ENCODE measurements at regions not wholly inside any gene's neighbourhood (a gene's known extent, or its start where the extent isn't known, plus 50 kb on each side); places are given as distances from the start of the nearest gene placed in this dataset.

DNA sequence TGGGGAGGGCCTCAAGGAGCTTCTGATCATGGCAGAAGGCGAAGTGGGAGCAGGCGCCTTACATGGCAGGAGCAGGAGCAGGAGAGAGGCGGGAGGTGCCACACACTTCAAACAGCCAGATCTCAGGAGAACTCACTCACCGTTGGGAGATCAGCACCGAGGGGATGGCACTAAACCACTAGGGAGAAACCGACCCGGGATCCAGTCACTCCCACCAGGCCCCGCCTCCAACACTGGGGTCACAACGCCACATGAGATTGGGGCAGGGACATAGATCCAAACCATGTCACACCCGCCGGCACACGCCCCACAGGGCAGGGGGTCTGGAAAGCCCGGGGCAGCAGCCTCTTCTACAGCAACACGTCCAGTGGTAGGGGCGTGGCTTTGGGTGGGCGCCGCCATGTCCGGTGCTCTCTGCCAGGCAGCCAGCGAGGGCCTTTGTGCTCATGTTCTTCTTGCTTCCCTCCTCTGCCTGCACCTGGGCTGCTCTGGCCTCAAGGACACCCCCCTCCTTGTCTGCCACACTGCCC lies 233.8 kb upstream of the SHH start:
- Histone ChIP-seq H3K36me3 (replicated peaks in 1 of 2; ENCODE audit: control insufficient read depth in 1 of 2, insufficient read depth in 2 of 2, low read length in 2 of 2) (no peaks in the 10 kb centered on the region), H3K9ac (ENCODE audit: insufficient read depth, low read depth, low read length) (no peak overlapping the region), H3K4me1 (ENCODE audit: insufficient read depth, low read length) (no peaks in the 10 kb centered on the region), H3K9me3 (ENCODE audit: low read length) (no peaks in the 10 kb centered on the region), H3K4me3 (replicated peaks in 1 of 3; ENCODE audit: insufficient read depth in 1 of 3, low read depth in 2 of 3, low read length in 3 of 3) (no peak overlapping the region), H3K79me2 (ENCODE audit: insufficient read depth, low read length) (no peaks in the 10 kb centered on the region), H3K27ac (ENCODE audit: extremely low read length, insufficient read depth, low read length) (no peak overlapping the region), H3K4me2 (ENCODE audit: low read depth, low read length) (no peak overlapping the region), H4K20me1 (ENCODE audit: insufficient read depth, low read length) (peaks cover 2% of the 10 kb centered on the region; the same call in 1 of the 2 replicates), H3K27me3 (ENCODE audit: control insufficient read depth in 1 of 2, insufficient read depth in 2 of 2, low read length in 2 of 2) (peaks cover 7 to 64% of the 10 kb centered on the region in 2 experiments), H2AFZ (ENCODE audit: low read length) (no peak overlapping the region)
- WGBS (ENCODE audit: low lambda C conversion rate) = 47% methylated on average over 4 of the region's 19 CpGs
- intact Hi-C loops (cut with micrococcal nuclease; ENCODE audit: unreplicated experiment) (no loop called here), in situ Hi-C loops (cut with HindIII; ENCODE audit: extremely low pct_ligation_motif_present, low pct_unique_long_range_greater_than_20kb) (no loop called here)
- no TSS peak for BruUV-seq (replicated peaks)
- TF ChIP-seq KMT2B (CRISPR knock-in tag; IDR thresholded peaks at IDR 0.05) (no peak), JUND (CRISPR knock-in tag; IDR thresholded peaks at IDR 0.05) (no peak), ZNF746 (CRISPR knock-in tag; IDR thresholded peaks at IDR 0.05) (no peak), NFE2L1 (CRISPR knock-in tag; IDR thresholded peaks at IDR 0.05; ENCODE audit: borderline replicate concordance) (no peak), ZNF407 (CRISPR knock-in tag; IDR thresholded peaks at IDR 0.05; ENCODE audit: not compliant biosample characterization) (no peak), ZBTB7B (CRISPR knock-in tag; IDR thresholded peaks at IDR 0.05) (no peak), MYNN (CRISPR knock-in tag; IDR thresholded peaks at IDR 0.05; ENCODE audit: low read depth) (no peak), ZNF260 (CRISPR knock-in tag; IDR thresholded peaks at IDR 0.05; ENCODE audit: borderline replicate concordance, low read depth) (no peak), ZBTB21 (CRISPR knock-in tag; IDR thresholded peaks at IDR 0.05) (no peak), KDM3A (CRISPR knock-in tag; IDR thresholded peaks at IDR 0.05; ENCODE audit: low read depth) (no peak), BCL6 (CRISPR knock-in tag; IDR thresholded peaks at IDR 0.05) (no peak), PBX3 (CRISPR knock-in tag; IDR thresholded peaks at IDR 0.05; ENCODE audit: borderline replicate concordance) (no peak)
- ChIA-PET POLR2A (no interaction called here), CTCF (ENCODE audit: low intra/inter-chr PET ratio, low total read pairs) (no interaction called here)
- DNase-seq (ENCODE audit: low spot score) (no peak), ATAC-seq (no peak), FAIRE-seq (no peak)

Data from HepG2 (cell line).